NCI-H146 (cell line): ENCODE measurements at regions not wholly inside any gene's neighbourhood (a gene's known extent, or its start where the extent isn't known, plus 50 kb on each side); places are given as distances from the start of the nearest gene placed in this dataset.

Source experiments
- DNase-seq: peaks from one replicate; lab custom pipeline; 2025; lab: John Stamatoyannopoulos, UW

DNA sequence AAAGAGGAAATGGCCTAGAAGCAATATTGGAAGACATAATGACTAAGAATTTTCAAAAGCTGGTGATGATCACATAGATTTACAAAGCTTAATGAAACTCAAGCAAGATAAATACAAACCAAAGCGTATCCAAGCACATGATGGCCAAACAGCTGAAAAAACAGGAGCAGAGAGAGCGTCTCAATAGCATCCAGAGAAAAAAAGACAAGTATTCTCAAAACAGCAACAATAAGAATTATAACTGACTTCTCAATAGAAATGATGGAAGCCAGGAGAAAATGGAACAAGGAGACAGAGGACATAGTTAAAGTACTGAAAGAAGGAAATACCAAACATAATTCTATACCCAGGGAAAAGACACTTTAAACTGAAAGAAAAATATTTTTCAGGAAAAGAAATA lies 437.2 kb upstream of the TNP1 start:
- no peak for DNase-seq

GRCh38 chr2:217294818-217295217 lies 435.0 kb upstream of the TNP1 start:
- no peak for DNase-seq

DNA sequence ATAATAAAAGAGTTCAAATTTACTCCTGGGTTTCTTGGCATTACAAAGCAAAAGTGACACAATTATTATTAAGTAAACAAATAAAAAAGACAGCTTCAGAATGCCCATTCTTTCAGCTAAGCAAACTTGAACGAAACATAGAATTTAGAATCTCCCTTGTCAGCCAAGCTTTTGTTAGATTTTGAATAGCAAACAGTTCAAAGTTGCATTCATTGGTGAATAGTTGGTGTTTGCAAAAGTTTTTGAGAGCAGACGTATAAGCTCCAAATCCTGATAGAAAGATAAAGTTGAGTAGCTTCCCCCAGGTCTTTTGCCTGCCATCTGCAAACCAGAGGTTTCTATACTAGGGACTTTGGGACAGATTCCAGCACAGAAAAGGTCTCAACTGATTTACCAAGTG lies 434.3 kb upstream of the TNP1 start:
- no peak for DNase-seq

GRCh38 chr2:217293607-217294006 lies 433.7 kb upstream of the TNP1 start:
- no peak for DNase-seq

- no peak for DNase-seq
Measured at GRCh38 chr2:217293046-217293445, 433.2 kb upstream of the TNP1 start.

GRCh38 chr2:217291259-217291658 lies 431.4 kb upstream of the TNP1 start:
- DNase-seq = no peak

- no peak for DNase-seq
Measured at GRCh38 chr2:217290467-217290866, 430.6 kb upstream of the TNP1 start.

DNA sequence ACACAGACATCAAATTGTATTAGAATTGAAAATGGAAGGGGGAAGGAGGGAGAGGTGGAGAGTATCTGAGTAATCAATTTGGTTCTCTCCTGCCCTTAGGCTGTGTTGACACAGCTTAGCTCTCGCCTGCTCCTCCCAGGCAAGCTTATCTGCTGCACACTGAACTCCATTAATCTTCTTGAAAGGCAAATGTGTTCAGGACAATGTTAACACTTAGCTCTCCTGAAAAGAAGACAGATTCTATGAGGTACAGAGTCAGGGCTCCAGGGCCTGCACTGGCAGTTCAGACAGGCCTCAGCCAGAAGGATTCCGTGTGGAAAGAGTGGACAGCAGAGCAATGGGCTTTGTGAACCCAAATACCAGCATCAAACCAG lies 430.0 kb upstream of the TNP1 start:
- peak; percentile 95 for DNase-seq

DNA sequence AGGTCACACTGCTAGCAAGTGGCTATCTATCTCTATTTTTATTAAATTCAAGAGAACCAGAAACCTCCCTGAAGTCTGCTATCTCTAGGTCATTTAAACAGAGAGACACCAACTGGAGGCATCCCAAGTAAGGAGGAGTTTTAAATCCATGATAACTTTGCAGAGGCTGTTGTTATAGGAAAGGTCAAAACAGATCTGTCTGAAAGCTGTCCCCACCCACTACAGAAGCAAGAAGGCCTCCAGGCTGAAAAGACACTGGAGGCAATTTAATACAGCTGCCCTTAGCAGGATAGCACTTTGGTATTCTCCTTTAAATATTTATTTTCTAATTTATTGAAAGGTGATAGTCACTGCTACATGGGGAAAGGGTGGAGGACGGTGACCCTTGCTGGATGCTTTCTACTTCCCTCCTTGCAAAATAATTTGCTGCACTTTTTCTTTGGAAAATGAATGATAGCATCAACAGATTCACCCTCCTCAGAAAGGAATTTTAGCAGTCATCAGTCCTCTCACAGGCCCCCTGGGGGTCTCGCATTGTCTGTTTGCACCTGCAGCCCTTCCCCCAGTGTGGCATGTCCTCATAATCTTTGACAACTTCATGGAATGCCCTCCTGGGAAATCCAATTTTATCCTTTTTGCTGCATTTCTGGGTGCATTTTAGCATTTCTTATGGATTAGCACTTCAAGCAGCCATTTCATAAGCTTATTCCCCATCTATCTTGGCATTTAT lies 429.5 kb upstream of the TNP1 start:
- peak; percentile 94 for DNase-seq

GRCh38 chr2:217288472-217289063 lies 428.7 kb upstream of the TNP1 start:
- no peak for DNase-seq

DNA sequence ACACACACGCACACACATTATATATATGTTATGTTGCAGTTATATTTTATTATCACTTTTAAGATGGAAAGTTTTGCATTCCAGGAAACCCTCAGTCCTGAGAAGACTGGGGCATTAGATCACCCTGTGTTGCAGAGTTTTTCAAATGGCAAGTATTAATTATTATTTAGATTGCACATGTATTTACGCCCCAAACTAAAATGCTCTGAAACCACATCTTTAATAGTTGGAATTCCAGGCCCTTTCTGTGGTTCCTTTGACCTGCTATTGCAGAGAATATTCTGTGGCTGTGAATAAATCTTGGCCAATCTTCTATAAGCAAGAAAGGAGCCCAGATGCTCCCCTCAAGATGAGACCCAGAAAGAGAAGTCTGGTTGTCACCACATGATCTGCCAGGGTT lies 427.0 kb upstream of the TNP1 start:
- no peak for DNase-seq

GRCh38 chr2:217285926-217286325 lies 426.1 kb upstream of the TNP1 start:
- DNase-seq = no peak

DNA sequence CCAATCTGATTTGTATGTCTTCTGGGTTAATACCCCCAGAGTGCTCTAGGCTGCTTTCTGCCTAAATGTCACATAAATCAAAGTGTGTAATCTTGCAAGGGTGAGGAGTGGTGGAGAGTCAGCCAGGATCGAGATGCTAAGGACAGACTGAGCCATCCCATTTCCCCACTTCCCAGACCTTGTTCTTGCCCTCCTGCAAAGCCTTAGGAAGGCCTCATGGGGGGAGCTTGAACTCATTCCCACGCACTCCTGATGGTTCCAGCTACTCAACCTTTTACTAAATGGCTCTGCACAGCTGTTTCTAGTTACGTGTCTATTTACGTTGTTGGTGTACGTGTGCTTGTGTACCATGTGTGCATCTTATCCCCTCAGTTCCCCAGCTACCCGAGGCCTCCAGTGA lies 423.6 kb upstream of the TNP1 start:
- DNase-seq = no peak

GRCh38 chr2:217282531-217282930 lies 422.7 kb upstream of the TNP1 start:
- no peak for DNase-seq

DNA sequence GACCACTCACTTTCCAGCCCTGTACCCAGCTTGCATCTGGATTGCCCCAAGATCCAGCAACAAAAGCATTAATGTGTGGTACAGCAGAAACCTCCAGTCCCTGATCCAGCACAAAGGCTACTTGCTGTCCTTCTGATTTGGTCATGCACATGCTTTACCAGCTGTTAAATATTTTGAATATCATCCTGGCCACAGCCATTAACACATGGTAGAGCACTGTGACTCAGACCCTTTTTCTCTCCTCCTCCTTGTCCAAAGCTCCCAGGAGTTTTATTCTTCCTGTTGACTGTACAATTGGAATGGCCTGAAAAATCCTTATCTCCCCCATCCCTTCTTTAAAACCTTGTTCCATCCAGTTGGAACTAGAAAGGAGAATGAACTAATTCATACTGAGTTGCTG lies 419.7 kb upstream of the TNP1 start:
- DNase-seq = no peak

DNA sequence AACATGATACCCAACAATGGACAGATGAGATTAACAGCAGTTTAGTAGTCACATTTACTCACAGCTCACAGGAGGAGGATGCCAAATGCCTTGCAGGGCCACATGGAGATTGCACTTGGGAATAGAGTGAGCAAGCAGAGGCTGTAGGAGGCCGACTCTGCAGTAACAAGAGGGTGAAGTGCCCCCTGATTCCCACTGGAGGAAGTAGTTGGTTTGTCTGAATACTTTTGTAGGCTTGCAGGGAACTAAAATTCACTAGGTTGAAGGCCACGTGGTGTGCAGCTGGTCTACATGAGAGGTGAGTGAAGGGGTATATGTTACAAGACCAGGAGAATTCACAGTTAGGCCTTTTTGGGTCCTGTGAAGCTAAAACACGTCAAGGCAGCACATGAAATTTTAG lies 419.3 kb upstream of the TNP1 start:
- DNase-seq = no peak

DNA sequence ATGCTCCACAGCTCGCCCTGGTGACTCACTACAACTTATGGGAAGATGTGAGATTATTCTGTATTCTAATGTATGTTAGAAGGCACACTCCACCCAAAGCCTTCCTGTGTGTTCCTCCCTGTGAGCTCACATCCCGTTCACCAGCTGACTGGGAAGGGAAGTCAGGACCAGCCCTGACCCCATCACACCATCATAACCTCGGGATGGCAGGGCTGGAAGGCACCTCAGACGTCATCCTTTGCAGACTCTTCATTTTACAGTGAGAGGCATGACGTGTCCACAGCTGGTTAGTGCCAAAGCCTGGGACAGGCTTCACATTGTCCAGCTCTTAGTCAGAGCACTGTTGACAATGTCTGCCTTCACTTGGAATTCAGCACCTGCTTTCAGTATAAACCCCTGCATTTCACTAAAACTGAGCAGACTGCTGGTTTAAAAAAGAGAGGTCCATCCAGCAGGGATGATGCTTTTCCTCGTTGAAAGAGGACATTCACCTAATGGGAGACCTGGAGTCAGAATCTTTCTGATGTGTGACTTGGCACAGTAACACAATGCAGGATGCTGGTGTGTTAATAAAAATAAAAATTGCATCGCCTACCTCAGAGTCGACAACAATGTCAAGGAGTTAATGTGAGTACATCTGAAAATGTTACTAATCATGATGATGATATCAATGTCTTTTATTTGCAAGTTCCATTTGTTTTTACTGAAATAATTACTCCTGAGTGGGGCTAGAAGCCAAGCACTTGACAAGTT lies 418.0 kb upstream of the TNP1 start:
- DNase-seq = no peak

GRCh38 chr2:217276433-217276832 lies 416.6 kb upstream of the TNP1 start:
- DNase-seq = no peak

DNA sequence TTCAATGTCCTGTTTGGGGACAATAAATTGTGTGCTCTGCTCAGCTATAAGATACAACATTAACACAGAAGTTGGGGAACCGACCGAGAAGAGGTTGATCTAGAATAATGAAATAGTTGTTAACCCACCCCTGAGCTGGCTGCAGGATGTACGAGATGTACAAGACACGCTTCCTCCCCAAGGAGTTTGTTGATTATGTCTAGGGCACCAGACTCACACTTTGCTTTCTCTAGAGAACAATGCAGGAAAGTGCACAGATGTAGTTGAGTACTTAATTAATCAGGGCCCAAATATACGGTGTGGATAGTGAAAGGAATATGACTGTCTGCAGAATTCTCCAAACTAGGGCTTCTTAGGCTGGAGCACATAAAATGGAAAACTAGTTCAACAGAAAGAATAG lies 415.2 kb upstream of the TNP1 start:
- DNase-seq = no peak

GRCh38 chr2:217274578-217274977 lies 414.7 kb upstream of the TNP1 start:
- DNase-seq = no peak

GRCh38 chr2:217273851-217274250 lies 414.0 kb upstream of the TNP1 start:
- no peak for DNase-seq

GRCh38 chr2:217273162-217273561 lies 413.3 kb upstream of the TNP1 start:
- no peak for DNase-seq

GRCh38 chr2:217271813-217272212 lies 411.9 kb upstream of the TNP1 start:
- no peak for DNase-seq
